ENCODE measurements at regions not wholly inside any gene's neighbourhood (a gene's known extent, or its start where the extent isn't known, plus 50 kb on each side); places are given as distances from the start of the nearest gene placed in this dataset.

DNA sequence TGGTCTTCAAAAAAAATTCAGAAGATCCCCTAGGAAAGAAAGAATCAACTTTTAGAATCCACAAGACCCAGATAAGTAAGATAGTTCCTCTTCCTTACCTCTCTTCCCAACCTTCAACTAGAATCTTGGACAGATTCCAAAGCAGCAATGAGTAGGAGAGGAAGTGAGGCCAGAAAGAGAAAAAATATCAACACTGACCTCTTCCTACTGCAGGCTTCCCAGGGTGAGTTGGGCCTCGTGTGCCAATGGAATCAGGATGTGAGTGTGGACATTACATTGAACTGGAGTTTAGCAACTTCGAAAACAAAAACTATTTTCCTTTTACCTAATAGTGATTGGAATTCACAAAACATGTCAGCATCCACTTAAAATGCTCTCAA, 102.5 kb upstream of the PIEZO2 start:
- Histone ChIP-seq H3K27ac (ENCODE audit: low read depth in 2 of 2, low read length in 1 of 2) (no peak overlapping the region), H3K4me1 (ENCODE audit: control insufficient read depth in 1 of 2, insufficient read depth in 2 of 2, low read depth in 1 of 2, low read length in 1 of 2) (no peaks in the 10 kb centered on the region), H3K9me2 (no peaks in the 10 kb centered on the region), H3K9me3 (no peaks in the 10 kb centered on the region), H3K4me2 (no peak overlapping the region), H3F3A (replicated peaks; ENCODE audit: insufficient read depth) (no peaks in the 10 kb centered on the region), H3K4me3 (ENCODE audit: low read depth in 2 of 2, low read length in 1 of 2) (no peak overlapping the region), H3K9ac (no peak overlapping the region), H4K20me1 (ENCODE audit: insufficient read depth) (no peaks in the 10 kb centered on the region), H2AFZ (ENCODE audit: low read depth) (no peak overlapping the region), H3K36me3 (replicated peaks in 1 of 2; ENCODE audit: control insufficient read depth in 1 of 2, insufficient read depth in 2 of 2, low read length in 1 of 2) (no peaks in the 10 kb centered on the region), H3K27me3 (ENCODE audit: insufficient read depth) (no peaks in the 10 kb centered on the region), H3K79me2 (ENCODE audit: insufficient read depth) (no peaks in the 10 kb centered on the region)
- ChIA-PET POLR2A (no interaction called here), CTCF (no interaction called here)
- TF ChIP-seq ELF1 (IDR thresholded peaks at IDR 0.05), result no peak
- TF ChIP-seq TEAD4 (IDR thresholded peaks at IDR 0.05; ENCODE audit: borderline replicate concordance, insufficient read depth), result no peak
- TF ChIP-seq, protein P1, sequence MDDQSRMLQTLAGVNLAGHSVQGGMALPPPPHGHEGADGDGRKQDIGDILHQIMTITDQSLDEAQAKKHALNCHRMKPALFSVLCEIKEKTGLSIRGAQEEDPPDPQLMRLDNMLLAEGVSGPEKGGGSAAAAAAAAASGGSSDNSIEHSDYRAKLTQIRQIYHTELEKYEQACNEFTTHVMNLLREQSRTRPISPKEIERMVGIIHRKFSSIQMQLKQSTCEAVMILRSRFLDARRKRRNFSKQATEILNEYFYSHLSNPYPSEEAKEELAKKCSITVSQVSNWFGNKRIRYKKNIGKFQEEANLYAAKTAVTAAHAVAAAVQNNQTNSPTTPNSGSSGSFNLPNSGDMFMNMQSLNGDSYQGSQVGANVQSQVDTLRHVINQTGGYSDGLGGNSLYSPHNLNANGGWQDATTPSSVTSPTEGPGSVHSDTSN (IDR thresholded peaks at IDR 0.05), result no peak
- TF ChIP-seq, protein P2, sequence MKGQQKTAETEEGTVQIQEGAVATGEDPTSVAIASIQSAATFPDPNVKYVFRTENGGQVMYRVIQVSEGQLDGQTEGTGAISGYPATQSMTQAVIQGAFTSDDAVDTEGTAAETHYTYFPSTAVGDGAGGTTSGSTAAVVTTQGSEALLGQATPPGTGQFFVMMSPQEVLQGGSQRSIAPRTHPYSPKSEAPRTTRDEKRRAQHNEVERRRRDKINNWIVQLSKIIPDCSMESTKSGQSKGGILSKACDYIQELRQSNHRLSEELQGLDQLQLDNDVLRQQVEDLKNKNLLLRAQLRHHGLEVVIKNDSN (IDR thresholded peaks at IDR 0.05; ENCODE audit: borderline replicate concordance, low read depth), result no peak
- no peak for TF ChIP-seq JUND (IDR thresholded peaks at IDR 0.05)
- no peak for TF ChIP-seq USF2 (IDR thresholded peaks at IDR 0.05; ENCODE audit: borderline replicate concordance, low read depth, low read length)
- WGBS (ENCODE audit: low lambda C conversion rate), result 29% methylated on average over 2 of the region's 2 CpGs
- no peak for DNase-seq

- H3K27me3 ChIP-seq (ENCODE audit: insufficient read depth), result no peaks in the 10 kb centered on the region
- H3K36me3 ChIP-seq (replicated peaks in 1 of 2; ENCODE audit: control insufficient read depth in 1 of 2, insufficient read depth in 2 of 2, low read length in 1 of 2), result no peaks in the 10 kb centered on the region
- H4K20me1 ChIP-seq (ENCODE audit: insufficient read depth), result no peaks in the 10 kb centered on the region
- 8% methylated on average over 2 of the region's 2 CpGs for WGBS (ENCODE audit: low lambda C conversion rate)
- ChIA-PET CTCF (no interaction called here), POLR2A (no interaction called here)
- no peak overlapping the region for H3K9ac ChIP-seq
- H3K79me2 ChIP-seq (ENCODE audit: insufficient read depth), result no peaks in the 10 kb centered on the region
- no peak overlapping the region for H3K27ac ChIP-seq (ENCODE audit: low read depth in 2 of 2, low read length in 1 of 2)
- no peaks in the 10 kb centered on the region for H3K4me1 ChIP-seq (ENCODE audit: control insufficient read depth in 1 of 2, insufficient read depth in 2 of 2, low read depth in 1 of 2, low read length in 1 of 2)
- H3K9me2 ChIP-seq, result no peaks in the 10 kb centered on the region
- no peak for DNase-seq
- no peak overlapping the region for H2AFZ ChIP-seq (ENCODE audit: low read depth)
- H3K4me3 ChIP-seq (ENCODE audit: low read depth in 2 of 2, low read length in 1 of 2), result no peak overlapping the region
- no peaks in the 10 kb centered on the region for H3F3A ChIP-seq (replicated peaks; ENCODE audit: insufficient read depth)
- H3K9me3 ChIP-seq, result no peaks in the 10 kb centered on the region
- H3K4me2 ChIP-seq, result no peak overlapping the region
- TF ChIP-seq, protein P3, sequence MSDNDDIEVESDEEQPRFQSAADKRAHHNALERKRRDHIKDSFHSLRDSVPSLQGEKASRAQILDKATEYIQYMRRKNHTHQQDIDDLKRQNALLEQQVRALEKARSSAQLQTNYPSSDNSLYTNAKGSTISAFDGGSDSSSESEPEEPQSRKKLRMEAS (IDR thresholded peaks at IDR 0.05; ENCODE audit: low read depth), result no peak
- TF ChIP-seq GATA2 (CRISPR knock-in tag; IDR thresholded peaks at IDR 0.05), result no peak
- no peak for TF ChIP-seq EP300 (IDR thresholded peaks at IDR 0.05; ENCODE audit: borderline replicate concordance in 1 of 2, low read depth in 1 of 2, low read length in 1 of 2)
- TF ChIP-seq SMC3 (IDR thresholded peaks at IDR 0.05; ENCODE audit: low read depth, low read length), result no peak
- TF ChIP-seq, protein P4, sequence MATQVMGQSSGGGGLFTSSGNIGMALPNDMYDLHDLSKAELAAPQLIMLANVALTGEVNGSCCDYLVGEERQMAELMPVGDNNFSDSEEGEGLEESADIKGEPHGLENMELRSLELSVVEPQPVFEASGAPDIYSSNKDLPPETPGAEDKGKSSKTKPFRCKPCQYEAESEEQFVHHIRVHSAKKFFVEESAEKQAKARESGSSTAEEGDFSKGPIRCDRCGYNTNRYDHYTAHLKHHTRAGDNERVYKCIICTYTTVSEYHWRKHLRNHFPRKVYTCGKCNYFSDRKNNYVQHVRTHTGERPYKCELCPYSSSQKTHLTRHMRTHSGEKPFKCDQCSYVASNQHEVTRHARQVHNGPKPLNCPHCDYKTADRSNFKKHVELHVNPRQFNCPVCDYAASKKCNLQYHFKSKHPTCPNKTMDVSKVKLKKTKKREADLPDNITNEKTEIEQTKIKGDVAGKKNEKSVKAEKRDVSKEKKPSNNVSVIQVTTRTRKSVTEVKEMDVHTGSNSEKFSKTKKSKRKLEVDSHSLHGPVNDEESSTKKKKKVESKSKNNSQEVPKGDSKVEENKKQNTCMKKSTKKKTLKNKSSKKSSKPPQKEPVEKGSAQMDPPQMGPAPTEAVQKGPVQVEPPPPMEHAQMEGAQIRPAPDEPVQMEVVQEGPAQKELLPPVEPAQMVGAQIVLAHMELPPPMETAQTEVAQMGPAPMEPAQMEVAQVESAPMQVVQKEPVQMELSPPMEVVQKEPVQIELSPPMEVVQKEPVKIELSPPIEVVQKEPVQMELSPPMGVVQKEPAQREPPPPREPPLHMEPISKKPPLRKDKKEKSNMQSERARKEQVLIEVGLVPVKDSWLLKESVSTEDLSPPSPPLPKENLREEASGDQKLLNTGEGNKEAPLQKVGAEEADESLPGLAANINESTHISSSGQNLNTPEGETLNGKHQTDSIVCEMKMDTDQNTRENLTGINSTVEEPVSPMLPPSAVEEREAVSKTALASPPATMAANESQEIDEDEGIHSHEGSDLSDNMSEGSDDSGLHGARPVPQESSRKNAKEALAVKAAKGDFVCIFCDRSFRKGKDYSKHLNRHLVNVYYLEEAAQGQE (IDR thresholded peaks at IDR 0.05; ENCODE audit: low read depth, low read length), result no peak
- no peak for TF ChIP-seq USF2 (IDR thresholded peaks at IDR 0.05; ENCODE audit: borderline replicate concordance, low read depth, low read length)
- TF ChIP-seq FOSL2 (IDR thresholded peaks at IDR 0.05; ENCODE audit: borderline replicate concordance, low read depth), result no peak
- TF ChIP-seq MEF2A (IDR thresholded peaks at IDR 0.05; ENCODE audit: borderline replicate concordance, low read depth), result no peak
- TF ChIP-seq SIN3A (IDR thresholded peaks at IDR 0.05; ENCODE audit: borderline replicate concordance, low read depth, low read length), result no peak
- TF ChIP-seq TAF1 (IDR thresholded peaks at IDR 0.05; ENCODE audit: borderline replicate concordance, low read depth, low read length), result no peak
- no peak for TF ChIP-seq NFIC (IDR thresholded peaks at IDR 0.05; ENCODE audit: borderline replicate concordance)
- TF ChIP-seq GABPA (IDR thresholded peaks at IDR 0.05; ENCODE audit: low read depth), result no peak
- TF ChIP-seq JUND (IDR thresholded peaks at IDR 0.05), result no peak
- TF ChIP-seq TEAD4 (IDR thresholded peaks at IDR 0.05; ENCODE audit: borderline replicate concordance, insufficient read depth), result no peak
- TF ChIP-seq IRF3 (IDR thresholded peaks at IDR 0.05; ENCODE audit: low read depth, low read length), result no peak
- TF ChIP-seq RAD21 (IDR thresholded peaks at IDR 0.05; ENCODE audit: low read length), result no peak
Observed at GRCh38 chr18:11251229-11251890, 102.0 kb upstream of the PIEZO2 start.
